T-helper 2 cell treated with Interferon-gamma antibody and Interleukin-4, amounts not matched to agents 5 μg/mL and 100 μg/mL, for 36 hours (primary cell): ENCODE measurements at regions not wholly inside any gene's neighbourhood (a gene's known extent, or its start where the extent isn't known, plus 50 kb on each side); places are given as distances from the start of the nearest gene placed in this dataset.

Experiments used
- DNase-seq: peaks from one replicate; pipeline ENCODE4 v3.0.0; 2021; ENCODE audit warnings: low spot score
- H3K27ac Mint-ChIP-seq: one replicate; pipeline ENCODE4 v1.8.0; 2021; ENCODE audit warnings: mild to moderate bottlenecking, mixed read lengths
- H3K27me3 Mint-ChIP-seq: one replicate; pipeline ENCODE4 v1.8.0; 2021; ENCODE audit warnings: low read depth, mixed read lengths
- H3K36me3 Mint-ChIP-seq: one replicate; pipeline ENCODE4 v1.8.0; 2021; ENCODE audit warnings: low read depth, mixed read lengths
- H3K4me1 Mint-ChIP-seq: one replicate; pipeline ENCODE4 v1.8.0; 2021; ENCODE audit warnings: low read depth, mixed read lengths
- H3K4me3 Mint-ChIP-seq: one replicate; pipeline ENCODE4 v1.8.0; 2022; ENCODE audit warnings: mild to moderate bottlenecking, moderate library complexity, mixed read lengths
- H3K9me3 Mint-ChIP-seq: one replicate; pipeline ENCODE4 v1.8.0; 2021; ENCODE audit warnings: mixed read lengths

GRCh38 chr6:1025821-1026220 is 286.1 kb upstream of the FOXQ1 start:
- no peak overlapping the region for H3K4me3 Mint-ChIP-seq
- no peaks in the 10 kb centered on the region for H3K27me3 Mint-ChIP-seq
- no peaks in the 10 kb centered on the region for H3K36me3 Mint-ChIP-seq
- no peak for DNase-seq
- no peaks in the 10 kb centered on the region for H3K4me1 Mint-ChIP-seq
- no peak overlapping the region for H3K27ac Mint-ChIP-seq
- H3K9me3 Mint-ChIP-seq: no peaks in the 10 kb centered on the region

- no peak for DNase-seq
- no peaks in the 10 kb centered on the region for H3K27me3 Mint-ChIP-seq
- no peaks in the 10 kb centered on the region for H3K36me3 Mint-ChIP-seq
- no peaks in the 10 kb centered on the region for H3K9me3 Mint-ChIP-seq
- H3K4me3 Mint-ChIP-seq: no peak overlapping the region
- no peak overlapping the region for H3K27ac Mint-ChIP-seq
- H3K4me1 Mint-ChIP-seq: no peaks in the 10 kb centered on the region
Observed at GRCh38 chr6:1024587-1024986, 287.3 kb upstream of the FOXQ1 start.

GRCh38 chr6:1024161-1024560 is 287.7 kb upstream of the FOXQ1 start:
- Mint-ChIP-seq H3K27ac (no peak overlapping the region), H3K9me3 (no peaks in the 10 kb centered on the region), H3K36me3 (no peaks in the 10 kb centered on the region), H3K27me3 (no peaks in the 10 kb centered on the region), H3K4me3 (no peak overlapping the region), H3K4me1 (no peaks in the 10 kb centered on the region)
- DNase-seq: no peak

GRCh38 chr6:1023229-1023628 is 288.7 kb upstream of the FOXQ1 start:
- Mint-ChIP-seq H3K36me3 (no peaks in the 10 kb centered on the region), H3K27me3 (no peaks in the 10 kb centered on the region), H3K4me1 (no peaks in the 10 kb centered on the region), H3K9me3 (no peaks in the 10 kb centered on the region), H3K4me3 (no peak overlapping the region), H3K27ac (no peak overlapping the region)
- no peak for DNase-seq

- no peak overlapping the region for H3K4me3 Mint-ChIP-seq
- H3K36me3 Mint-ChIP-seq: no peaks in the 10 kb centered on the region
- no peaks in the 10 kb centered on the region for H3K4me1 Mint-ChIP-seq
- no peak for DNase-seq
- H3K27ac Mint-ChIP-seq: no peak overlapping the region
- H3K9me3 Mint-ChIP-seq: no peaks in the 10 kb centered on the region
- no peaks in the 10 kb centered on the region for H3K27me3 Mint-ChIP-seq
Observed at GRCh38 chr6:1022719-1023118, 289.2 kb upstream of the FOXQ1 start.

- Mint-ChIP-seq H3K27me3 (no peaks in the 10 kb centered on the region), H3K27ac (no peak overlapping the region), H3K36me3 (no peaks in the 10 kb centered on the region), H3K9me3 (no peaks in the 10 kb centered on the region), H3K4me1 (no peaks in the 10 kb centered on the region), H3K4me3 (no peak overlapping the region)
- DNase-seq: no peak
Observed at GRCh38 chr6:1020837-1021236, 291.1 kb upstream of the FOXQ1 start.

GRCh38 chr6:1020133-1020532 is 291.8 kb upstream of the FOXQ1 start:
- no peaks in the 10 kb centered on the region for H3K36me3 Mint-ChIP-seq
- no peak for DNase-seq
- no peaks in the 10 kb centered on the region for H3K9me3 Mint-ChIP-seq
- H3K4me3 Mint-ChIP-seq: no peak overlapping the region
- no peaks in the 10 kb centered on the region for H3K4me1 Mint-ChIP-seq
- H3K27me3 Mint-ChIP-seq: no peaks in the 10 kb centered on the region
- no peak overlapping the region for H3K27ac Mint-ChIP-seq

- H3K27me3 Mint-ChIP-seq: peaks cover 3% of the 10 kb centered on the region
- H3K9me3 Mint-ChIP-seq: no peaks in the 10 kb centered on the region
- H3K4me3 Mint-ChIP-seq: no peak overlapping the region
- no peaks in the 10 kb centered on the region for H3K36me3 Mint-ChIP-seq
- H3K27ac Mint-ChIP-seq: no peak overlapping the region
- DNase-seq: no peak
- no peaks in the 10 kb centered on the region for H3K4me1 Mint-ChIP-seq
Observed at GRCh38 chr6:1018041-1018440, 293.9 kb upstream of the FOXQ1 start.

GRCh38 chr6:1016329-1017302 is 295.3 kb upstream of the FOXQ1 start:
- H3K9me3 Mint-ChIP-seq: no peaks in the 10 kb centered on the region
- no peak overlapping the region for H3K27ac Mint-ChIP-seq
- no peaks in the 10 kb centered on the region for H3K36me3 Mint-ChIP-seq
- peaks cover 3% of the 10 kb centered on the region for H3K27me3 Mint-ChIP-seq
- no peak for DNase-seq
- H3K4me1 Mint-ChIP-seq: no peaks in the 10 kb centered on the region
- no peak overlapping the region for H3K4me3 Mint-ChIP-seq

GRCh38 chr6:1015825-1016224 is 296.1 kb upstream of the FOXQ1 start:
- DNase-seq: no peak
- Mint-ChIP-seq H3K4me3 (no peak overlapping the region), H3K27me3 (peaks cover 3% of the 10 kb centered on the region), H3K9me3 (no peaks in the 10 kb centered on the region), H3K36me3 (no peaks in the 10 kb centered on the region), H3K4me1 (no peaks in the 10 kb centered on the region), H3K27ac (no peak overlapping the region)

- Mint-ChIP-seq H3K4me1 (no peaks in the 10 kb centered on the region), H3K27me3 (peaks cover 3% of the 10 kb centered on the region), H3K9me3 (no peaks in the 10 kb centered on the region), H3K4me3 (no peak overlapping the region), H3K36me3 (no peaks in the 10 kb centered on the region), H3K27ac (no peak overlapping the region)
- no peak for DNase-seq
Observed at GRCh38 chr6:1014431-1014807, 297.5 kb upstream of the FOXQ1 start.

- Mint-ChIP-seq H3K36me3 (no peaks in the 10 kb centered on the region), H3K4me1 (no peaks in the 10 kb centered on the region), H3K27me3 (peaks cover 3% of the 10 kb centered on the region), H3K9me3 (no peaks in the 10 kb centered on the region), H3K27ac (no peak overlapping the region), H3K4me3 (no peak overlapping the region)
- DNase-seq: no peak
Observed at GRCh38 chr6:1013656-1014430, 298.1 kb upstream of the FOXQ1 start.

- H3K27me3 Mint-ChIP-seq: peaks cover 3% of the 10 kb centered on the region
- no peak overlapping the region for H3K4me3 Mint-ChIP-seq
- DNase-seq: no peak
- H3K9me3 Mint-ChIP-seq: no peaks in the 10 kb centered on the region
- no peak overlapping the region for H3K27ac Mint-ChIP-seq
- H3K36me3 Mint-ChIP-seq: no peaks in the 10 kb centered on the region
- no peaks in the 10 kb centered on the region for H3K4me1 Mint-ChIP-seq
Observed at GRCh38 chr6:1009103-1009502, 302.8 kb upstream of the FOXQ1 start.

- Mint-ChIP-seq H3K4me1 (no peaks in the 10 kb centered on the region), H3K36me3 (no peaks in the 10 kb centered on the region), H3K27me3 (no peaks in the 10 kb centered on the region), H3K27ac (no peak overlapping the region), H3K4me3 (no peak overlapping the region), H3K9me3 (no peaks in the 10 kb centered on the region)
- no peak for DNase-seq
Observed at GRCh38 chr6:1007159-1007558, 304.7 kb upstream of the FOXQ1 start.
